KBM-7 (cell line): ENCODE measurements at regions not wholly inside any gene's neighbourhood (a gene's known extent, or its start where the extent isn't known, plus 50 kb on each side); places are given as distances from the start of the nearest gene placed in this dataset.

ENCODE experiments used
- DNase-seq: peaks from one replicate; pipeline ENCODE4 v3.0.0-alpha.2; 2015
- in situ Hi-C: fragments of 300-500 bp; cut with MboI; formaldehyde crosslinking; loops from 2 replicates; pipeline ENCODE4 v1.14.3; 2020; ENCODE audit warnings: low sequenced_read_pairs, low pct_unique_long_range_greater_than_20kb, mixed read lengths

GRCh38 chr12:92089559-92089958 is 56.1 kb downstream of the BTG1 start:
- in situ Hi-C loops: no loop called here
- no peak for DNase-seq

DNA sequence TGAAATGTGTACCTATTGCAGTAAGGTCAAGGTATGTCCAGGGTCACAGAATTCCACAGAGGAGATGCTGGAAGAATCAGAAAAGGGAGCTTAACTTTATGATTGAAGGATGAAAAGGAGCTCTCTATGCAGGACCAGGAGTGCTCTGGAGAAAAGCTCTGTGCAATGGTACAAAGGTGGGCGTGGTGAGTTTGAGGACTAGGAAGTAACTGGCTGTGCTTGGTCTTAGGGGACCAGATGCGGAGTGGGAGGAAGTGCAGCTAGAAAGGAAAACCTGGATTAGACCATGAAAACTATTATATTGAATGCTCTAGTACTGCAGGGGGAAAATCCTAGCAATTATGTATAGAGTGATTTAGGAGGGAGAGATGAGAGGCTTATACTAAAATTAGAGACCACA is 56.8 kb downstream of the BTG1 start:
- DNase-seq: no peak
- in situ Hi-C loops: no loop called here

DNA sequence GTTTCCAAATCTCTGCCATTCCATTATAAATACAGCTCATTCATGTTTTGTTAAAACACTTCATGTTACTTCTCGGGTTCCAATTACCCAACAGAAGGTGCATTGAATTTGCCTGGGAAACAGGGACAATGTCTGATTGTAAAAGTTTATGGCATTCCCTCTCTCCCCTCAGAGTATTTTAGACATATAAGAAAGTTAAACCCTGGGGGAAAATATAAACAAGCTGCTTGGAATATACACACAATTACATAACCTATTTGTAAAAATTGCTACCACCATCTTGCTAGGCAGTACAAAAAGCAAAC is 60.0 kb downstream of the BTG1 start:
- no peak for DNase-seq
- in situ Hi-C loops: no loop called here

DNA sequence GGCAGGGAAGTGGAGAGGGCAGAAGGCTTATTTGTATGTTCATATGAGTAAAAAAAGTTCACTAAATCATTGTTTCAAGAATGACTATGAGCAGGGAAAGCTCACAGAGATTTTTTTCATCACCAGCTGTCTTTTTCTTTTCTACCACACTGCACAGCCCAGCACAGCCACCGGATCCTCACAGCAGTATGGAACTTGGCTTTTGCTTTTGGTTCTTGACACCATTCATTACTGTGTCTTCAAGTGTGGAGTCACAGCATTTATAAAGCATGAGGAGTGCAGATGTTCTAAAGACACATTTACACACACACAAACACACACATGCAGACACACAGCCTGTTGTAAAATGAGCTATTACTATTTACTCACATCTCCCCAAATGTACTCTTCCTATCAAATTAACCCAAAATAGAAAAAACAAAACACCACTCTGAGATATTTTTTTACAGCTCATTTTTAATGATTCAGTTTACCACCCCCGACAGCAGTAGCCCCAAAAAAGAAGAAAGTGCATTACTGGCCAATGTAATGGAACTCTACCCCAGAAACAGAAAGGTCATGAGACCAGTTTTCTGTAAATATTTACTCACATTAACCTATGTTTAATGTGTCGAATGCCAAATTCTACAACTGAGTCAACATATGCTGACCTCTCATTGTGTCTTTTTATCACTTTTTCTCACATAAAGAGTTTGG is 60.5 kb downstream of the BTG1 start:
- in situ Hi-C loops: no loop called here
- no peak for DNase-seq

DNA sequence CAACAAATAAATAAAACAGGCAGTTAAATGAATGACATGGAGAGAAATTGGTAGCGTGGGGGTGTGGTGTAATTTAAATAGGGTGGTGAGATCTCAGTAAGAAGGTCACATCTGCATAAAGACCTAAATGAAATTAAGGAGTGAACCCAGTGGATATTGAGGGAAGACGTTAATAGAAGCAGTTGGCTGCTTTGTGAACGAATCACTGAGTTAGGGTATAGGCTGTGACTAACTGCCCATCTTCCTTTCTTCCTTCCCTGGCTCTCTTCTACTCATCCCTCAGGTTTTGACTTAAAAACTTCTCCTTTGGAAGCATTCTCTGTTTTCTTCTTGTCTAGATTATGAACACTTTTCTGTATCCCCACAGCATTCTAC is 64.7 kb downstream of the BTG1 start:
- in situ Hi-C loops: no loop called here
- no peak for DNase-seq

DNA sequence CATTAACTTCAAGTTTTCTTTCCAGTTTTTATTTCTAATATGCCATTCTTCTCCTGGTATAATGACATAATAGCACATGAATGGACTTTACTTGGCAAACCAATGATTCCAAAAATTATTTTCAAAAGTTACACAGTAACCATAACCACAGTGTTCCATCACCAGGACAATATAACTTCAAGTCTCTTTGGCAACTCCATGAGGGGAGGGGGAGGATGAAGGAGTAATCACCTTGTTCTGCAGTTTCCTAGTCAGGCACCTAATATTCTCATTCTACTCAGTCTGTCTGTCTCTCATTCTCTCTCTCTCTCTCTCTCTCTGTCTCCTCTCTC is 66.6 kb downstream of the BTG1 start:
- in situ Hi-C loops: no loop called here
- DNase-seq: no peak

DNA sequence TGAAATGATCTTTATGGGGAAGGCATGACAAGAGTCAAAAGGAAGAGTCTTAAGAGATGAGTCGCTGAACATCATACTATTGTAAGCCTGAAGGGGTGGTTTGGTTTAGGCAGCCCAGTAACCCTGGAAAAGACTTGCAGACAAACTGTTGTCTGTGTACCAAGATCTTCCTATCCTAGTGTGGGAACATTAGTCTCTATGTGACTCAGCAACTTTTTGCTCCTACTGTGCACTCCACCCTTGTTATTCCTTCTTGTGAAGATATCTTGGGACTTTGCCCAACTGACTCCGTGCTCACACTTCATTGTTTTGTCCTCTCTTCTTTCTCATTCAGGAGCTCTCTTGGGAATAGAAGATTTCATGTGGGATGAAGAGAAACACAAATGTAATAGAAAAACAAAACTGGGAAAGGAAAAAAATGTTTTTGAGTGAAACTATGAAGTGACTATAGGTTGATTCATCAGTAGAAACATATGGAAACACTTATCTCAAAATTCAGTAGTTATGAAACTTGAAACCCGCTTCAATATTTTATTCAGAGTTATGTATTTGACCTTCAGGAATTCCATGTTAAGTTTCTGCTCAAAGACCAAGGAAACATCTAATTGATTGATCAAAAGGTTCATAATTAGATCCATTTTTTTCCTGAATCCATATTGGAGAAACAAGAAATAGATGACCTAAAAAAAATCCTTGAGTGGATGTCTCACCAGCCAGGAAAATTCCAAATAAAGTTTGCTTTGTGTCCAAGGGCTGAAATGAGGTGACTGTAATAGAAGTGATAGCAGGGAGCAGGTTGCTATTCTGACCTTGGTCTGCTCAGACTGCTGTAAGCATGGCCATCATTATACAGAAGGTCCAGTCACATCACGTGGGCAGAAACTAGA is 67.2 kb downstream of the BTG1 start:
- DNase-seq: no peak
- in situ Hi-C loops: no loop called here

GRCh38 chr12:92077530-92077929 is 68.1 kb downstream of the BTG1 start:
- in situ Hi-C loops: no loop called here
- DNase-seq: no peak

- in situ Hi-C loops: no loop called here
- DNase-seq: no peak
Observed at GRCh38 chr12:92076101-92076500, 69.5 kb downstream of the BTG1 start.

GRCh38 chr12:92075425-92075914 is 70.2 kb downstream of the BTG1 start:
- in situ Hi-C loops: no loop called here
- no peak for DNase-seq

DNA sequence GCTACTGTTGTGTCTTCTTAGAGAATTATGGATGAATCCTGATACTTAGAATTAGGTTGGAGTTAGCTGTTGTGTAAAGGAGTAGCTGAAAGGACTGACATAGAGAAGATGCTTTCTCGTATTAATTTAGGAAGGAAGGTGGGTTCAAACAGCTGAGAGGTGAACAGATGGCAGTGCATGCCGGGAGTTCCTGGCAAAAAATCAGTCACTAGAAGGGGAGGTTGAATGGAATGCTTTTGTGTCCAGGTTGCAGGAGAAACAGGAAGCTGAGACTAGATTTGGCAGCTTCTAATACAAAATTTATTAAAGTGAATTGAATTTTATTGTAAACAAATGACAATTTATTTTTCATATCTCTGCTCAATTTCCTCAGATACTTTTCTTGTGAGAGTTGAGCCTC is 70.8 kb downstream of the BTG1 start:
- no peak for DNase-seq
- in situ Hi-C loops: no loop called here

DNA sequence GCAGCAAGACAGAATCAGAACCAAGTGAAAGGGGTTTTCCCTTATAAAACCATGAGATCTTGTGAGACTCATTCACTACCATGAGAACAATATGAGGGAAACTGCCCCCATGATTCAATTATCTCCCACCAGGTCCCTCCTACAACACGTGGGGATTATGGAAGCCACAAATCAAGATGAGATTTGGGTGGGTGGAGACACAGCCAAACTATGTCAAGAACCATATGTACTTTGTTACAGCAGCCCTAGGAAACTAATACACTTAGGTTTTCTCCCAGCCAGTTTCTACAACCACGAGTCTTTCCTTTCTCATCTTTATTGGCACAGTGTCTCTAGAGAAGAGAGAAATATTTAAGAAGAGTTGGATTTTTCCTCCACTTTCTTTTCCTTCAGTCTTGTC is 72.6 kb downstream of the BTG1 start:
- in situ Hi-C loops: no loop called here
- DNase-seq: no peak

- DNase-seq: no peak
- in situ Hi-C loops: no loop called here
Observed at GRCh38 chr12:92072112-92072511, 73.5 kb downstream of the BTG1 start.

- in situ Hi-C loops: no loop called here
- DNase-seq: peak; percentile 41
Observed at GRCh38 chr12:92070864-92071445, 74.7 kb downstream of the BTG1 start.

GRCh38 chr12:92070054-92070863 is 75.4 kb downstream of the BTG1 start:
- DNase-seq: no peak
- in situ Hi-C loops: no loop called here

- DNase-seq: no peak
- in situ Hi-C loops: no loop called here
Observed at GRCh38 chr12:92068459-92068858, 77.2 kb downstream of the BTG1 start.

DNA sequence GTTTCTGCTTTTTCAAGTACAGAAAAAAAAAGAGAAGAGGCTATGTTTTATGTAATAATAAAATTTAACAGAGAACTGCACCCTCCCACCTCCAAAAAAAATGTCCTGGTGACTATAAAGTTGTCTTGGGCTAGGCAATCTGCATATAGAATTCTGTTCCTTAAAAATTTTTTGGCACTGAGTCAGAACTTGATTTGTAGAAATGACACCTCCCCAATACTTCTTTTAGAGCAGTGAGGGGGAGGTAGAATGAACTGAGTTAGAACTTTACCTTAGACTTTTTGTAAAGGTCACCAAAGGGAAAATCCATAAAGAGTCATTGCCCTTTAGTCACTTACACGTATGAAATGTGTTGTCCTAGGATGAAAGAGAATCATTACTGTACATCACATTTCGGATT is 80.0 kb downstream of the BTG1 start:
- no peak for DNase-seq
- in situ Hi-C loops: no loop called here

GRCh38 chr12:92065018-92065499 is 80.6 kb downstream of the BTG1 start:
- in situ Hi-C loops: no loop called here
- DNase-seq: no peak

DNA sequence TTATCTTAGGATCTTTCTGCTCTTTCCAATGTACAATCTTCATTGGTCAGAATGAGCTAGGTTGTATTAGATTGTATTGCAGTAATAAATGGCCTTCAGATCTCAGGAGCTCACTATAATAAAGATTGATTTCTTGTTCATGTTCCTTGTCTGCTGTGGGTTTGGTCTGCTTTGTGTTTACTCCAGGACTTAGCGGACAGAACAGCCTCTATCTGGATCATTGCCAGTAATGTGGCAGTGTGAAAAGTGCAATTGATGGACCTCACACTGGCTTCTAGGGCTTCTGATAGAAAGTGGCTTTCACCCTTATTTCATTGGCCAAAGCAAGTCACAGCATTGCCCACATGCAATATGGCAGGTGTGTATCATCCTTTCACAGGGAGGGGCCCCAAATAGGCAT is 81.2 kb downstream of the BTG1 start:
- DNase-seq: no peak
- in situ Hi-C loops: no loop called here

GRCh38 chr12:92063641-92064040 is 82.0 kb downstream of the BTG1 start:
- DNase-seq: no peak
- in situ Hi-C loops: no loop called here
